Sigmoid colon (tissue), 4 donors: ENCODE measurements at regions not wholly inside any gene's neighbourhood (a gene's known extent, or its start where the extent isn't known, plus 50 kb on each side); places are given as distances from the start of the nearest gene placed in this dataset.

Experiments
- EP300 ChIP-seq, 4 donors: sonication (generic); formaldehyde crosslinking; IDR thresholded peaks; one replicate each; pipeline ENCODE4 v1.6.1; 2017; ENCODE audit warnings: antibody characterized with exemption in 4 of 4
- POLR2A ChIP-seq, 2 donors: fragments of 450-650 bp; IDR thresholded peaks; one replicate each; pipeline ENCODE4 v1.6.1; 2016; ENCODE audit warnings: antibody characterized with exemption in 2 of 2, mild to moderate bottlenecking in 2 of 2, moderate library complexity in 2 of 2
- POLR2AphosphoS5 ChIP-seq, 4 donors: sonication (generic); formaldehyde crosslinking; IDR thresholded peaks; one replicate each; pipeline ENCODE4 v1.6.1; 2017; ENCODE audit warnings: antibody characterized with exemption in 4 of 4
- TF ChIP-seq, protein P1 (sequence below), 4 experiments: fragments of 450-650 bp in 3 of 4; fragments of 200-600 bp in 1 of 4; IDR thresholded peaks; one replicate each; pipeline ENCODE4 v1.5.1; 2016 to 2019; ENCODE audit warnings: antibody characterized with exemption in 4 of 4, mild to moderate bottlenecking in 3 of 4, moderate library complexity in 2 of 4

DNA sequence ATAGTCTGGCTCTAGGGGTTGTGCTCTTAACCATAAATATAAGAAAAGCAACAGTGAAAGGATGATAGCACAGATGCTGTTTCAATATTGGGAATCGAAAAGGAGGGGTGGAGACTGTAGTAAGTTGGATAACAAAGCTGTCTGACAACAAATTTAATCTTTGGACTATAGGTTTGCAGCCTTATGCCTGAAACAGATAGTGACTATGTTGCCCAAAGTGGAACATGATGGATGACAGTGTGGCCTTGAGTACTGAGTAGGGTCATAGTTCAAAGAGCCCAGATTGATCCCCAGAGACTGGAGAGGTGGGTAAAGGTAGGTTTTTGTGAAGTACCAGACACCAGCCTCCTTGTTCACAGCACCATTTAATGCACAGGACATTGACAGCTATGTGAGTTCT is 144.0 kb upstream of the PALMD start:
- TF ChIP-seq POLR2A (IDR thresholded peaks at IDR 0.05) (no peak), POLR2AphosphoS5 (IDR thresholded peaks at IDR 0.05) (no peak), EP300 (IDR thresholded peaks at IDR 0.05) (no peak)
- TF ChIP-seq, protein P1, sequence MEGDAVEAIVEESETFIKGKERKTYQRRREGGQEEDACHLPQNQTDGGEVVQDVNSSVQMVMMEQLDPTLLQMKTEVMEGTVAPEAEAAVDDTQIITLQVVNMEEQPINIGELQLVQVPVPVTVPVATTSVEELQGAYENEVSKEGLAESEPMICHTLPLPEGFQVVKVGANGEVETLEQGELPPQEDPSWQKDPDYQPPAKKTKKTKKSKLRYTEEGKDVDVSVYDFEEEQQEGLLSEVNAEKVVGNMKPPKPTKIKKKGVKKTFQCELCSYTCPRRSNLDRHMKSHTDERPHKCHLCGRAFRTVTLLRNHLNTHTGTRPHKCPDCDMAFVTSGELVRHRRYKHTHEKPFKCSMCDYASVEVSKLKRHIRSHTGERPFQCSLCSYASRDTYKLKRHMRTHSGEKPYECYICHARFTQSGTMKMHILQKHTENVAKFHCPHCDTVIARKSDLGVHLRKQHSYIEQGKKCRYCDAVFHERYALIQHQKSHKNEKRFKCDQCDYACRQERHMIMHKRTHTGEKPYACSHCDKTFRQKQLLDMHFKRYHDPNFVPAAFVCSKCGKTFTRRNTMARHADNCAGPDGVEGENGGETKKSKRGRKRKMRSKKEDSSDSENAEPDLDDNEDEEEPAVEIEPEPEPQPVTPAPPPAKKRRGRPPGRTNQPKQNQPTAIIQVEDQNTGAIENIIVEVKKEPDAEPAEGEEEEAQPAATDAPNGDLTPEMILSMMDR (IDR thresholded peaks at IDR 0.05) = no peak
